ENCODE measurements at regions not wholly inside any gene's neighbourhood (a gene's known extent, or its start where the extent isn't known, plus 50 kb on each side); places are given as distances from the start of the nearest gene placed in this dataset.

DNA sequence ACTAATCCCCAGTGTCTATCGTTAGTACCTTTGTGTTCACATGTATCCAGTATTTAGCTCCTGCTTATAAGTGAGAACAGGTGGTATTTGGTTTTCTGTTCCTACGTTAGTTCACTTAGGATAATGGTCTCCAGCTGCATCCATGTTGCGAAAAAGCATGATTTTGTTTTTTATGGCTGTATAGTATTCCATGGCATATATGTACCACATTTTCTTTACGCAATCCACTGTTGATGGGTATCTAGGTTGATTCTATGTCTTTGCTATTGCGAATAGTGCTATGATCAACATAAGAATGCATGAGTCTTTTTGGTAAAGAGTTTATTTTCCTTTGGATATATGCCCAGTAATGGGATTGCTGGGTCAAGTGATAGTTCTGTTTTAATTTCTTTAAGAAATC, 59.1 kb downstream of the CH25H start:
- H3K4me2 ChIP-seq (ENCODE audit: low read length), result no peak overlapping the region
- intact Hi-C loops (cut with micrococcal nuclease), result no loop called here
- no peak for TF ChIP-seq EZH2 (IDR thresholded peaks at IDR 0.05; ENCODE audit: low read length, unreplicated experiment)
- no peaks in the 10 kb centered on the region for H3K9me3 ChIP-seq (ENCODE audit: low read length)
- H3K9ac ChIP-seq (ENCODE audit: low read length), result no peak overlapping the region
- no peaks in the 10 kb centered on the region for H3K36me3 ChIP-seq (ENCODE audit: low read depth, low read length)
- H3K27ac ChIP-seq (ENCODE audit: low read length), result no peak overlapping the region
- no peaks in the 10 kb centered on the region for H4K20me1 ChIP-seq (ENCODE audit: low read length)
- no TSS peak for BruUV-seq (replicated peaks)
- no peaks in the 10 kb centered on the region for H3K27me3 ChIP-seq (ENCODE audit: low read length)
- no peaks in the 10 kb centered on the region for H3K79me2 ChIP-seq (ENCODE audit: low read length)
- no peak overlapping the region for H3K4me3 ChIP-seq (ENCODE audit: low read length)
- no peak for ATAC-seq
- no peak overlapping the region for H2AFZ ChIP-seq (ENCODE audit: low read length)
- ChIA-PET POLR2A (ENCODE audit: unreplicated experiment) (no interaction called here), CTCF (no interaction called here)
- H3K4me1 ChIP-seq (ENCODE audit: insufficient read depth, low read length), result no peaks in the 10 kb centered on the region
- DNase-seq, result no peak
- H3F3A ChIP-seq (ENCODE audit: low read length, unreplicated experiment), result no peaks in the 10 kb centered on the region
- H3K9me2 ChIP-seq (replicated peaks; ENCODE audit: low read length), result no peaks in the 10 kb centered on the region

- POLR2A ChIA-PET (ENCODE audit: unreplicated experiment), result no interaction called here
- H3K79me2 ChIP-seq (ENCODE audit: low read length), result no peaks in the 10 kb centered on the region
- peak; percentile 66 for ATAC-seq
- DNase-seq, result peak; percentile 54
- H4K20me1 ChIP-seq (ENCODE audit: low read length), result no peaks in the 10 kb centered on the region
- H3K4me1 ChIP-seq (ENCODE audit: insufficient read depth, low read length), result no peaks in the 10 kb centered on the region
- TF ChIP-seq EZH2 (IDR thresholded peaks at IDR 0.05; ENCODE audit: low read length, unreplicated experiment), result no peak
- TF ChIP-seq EZH2phosphoT487 (IDR thresholded peaks at IDR 0.05; ENCODE audit: borderline replicate concordance, low read length), result no peak
- TF ChIP-seq, protein P1, sequence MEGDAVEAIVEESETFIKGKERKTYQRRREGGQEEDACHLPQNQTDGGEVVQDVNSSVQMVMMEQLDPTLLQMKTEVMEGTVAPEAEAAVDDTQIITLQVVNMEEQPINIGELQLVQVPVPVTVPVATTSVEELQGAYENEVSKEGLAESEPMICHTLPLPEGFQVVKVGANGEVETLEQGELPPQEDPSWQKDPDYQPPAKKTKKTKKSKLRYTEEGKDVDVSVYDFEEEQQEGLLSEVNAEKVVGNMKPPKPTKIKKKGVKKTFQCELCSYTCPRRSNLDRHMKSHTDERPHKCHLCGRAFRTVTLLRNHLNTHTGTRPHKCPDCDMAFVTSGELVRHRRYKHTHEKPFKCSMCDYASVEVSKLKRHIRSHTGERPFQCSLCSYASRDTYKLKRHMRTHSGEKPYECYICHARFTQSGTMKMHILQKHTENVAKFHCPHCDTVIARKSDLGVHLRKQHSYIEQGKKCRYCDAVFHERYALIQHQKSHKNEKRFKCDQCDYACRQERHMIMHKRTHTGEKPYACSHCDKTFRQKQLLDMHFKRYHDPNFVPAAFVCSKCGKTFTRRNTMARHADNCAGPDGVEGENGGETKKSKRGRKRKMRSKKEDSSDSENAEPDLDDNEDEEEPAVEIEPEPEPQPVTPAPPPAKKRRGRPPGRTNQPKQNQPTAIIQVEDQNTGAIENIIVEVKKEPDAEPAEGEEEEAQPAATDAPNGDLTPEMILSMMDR (conservative IDR thresholded peaks at IDR 0.05; ENCODE audit: low read depth, low read length), result no peak
- CTCF ChIA-PET, result no interaction called here
- intact Hi-C loops (cut with micrococcal nuclease), result loop anchor here (2.0 kb wide), 1 partner anchor 66 kb away; no protein-coding TSS in a partner anchor
- no peaks in the 10 kb centered on the region for H3K9me2 ChIP-seq (replicated peaks; ENCODE audit: low read length)
- H3K36me3 ChIP-seq (ENCODE audit: low read depth, low read length), result no peaks in the 10 kb centered on the region
- H3K9me3 ChIP-seq (ENCODE audit: low read length), result no peaks in the 10 kb centered on the region
- no peak overlapping the region for H3K9ac ChIP-seq (ENCODE audit: low read length)
- no peaks in the 10 kb centered on the region for H3F3A ChIP-seq (ENCODE audit: low read length, unreplicated experiment)
- no TSS peak for BruUV-seq (replicated peaks)
- H3K27me3 ChIP-seq (ENCODE audit: low read length), result no peaks in the 10 kb centered on the region
- no peak overlapping the region for H3K27ac ChIP-seq (ENCODE audit: low read length)
- H3K4me3 ChIP-seq (ENCODE audit: low read length), result no peak overlapping the region
- no peak overlapping the region for H3K4me2 ChIP-seq (ENCODE audit: low read length)
- H2AFZ ChIP-seq (ENCODE audit: low read length), result no peak overlapping the region
Measured at GRCh38 chr10:89147256-89147655, 59.9 kb downstream of the CH25H start.

GRCh38 chr10:89144836-89145235, 62.3 kb downstream of the CH25H start:
- no peaks in the 10 kb centered on the region for H4K20me1 ChIP-seq (ENCODE audit: low read length)
- ATAC-seq (no peak), DNase-seq (no peak)
- no peaks in the 10 kb centered on the region for H3F3A ChIP-seq (ENCODE audit: low read length, unreplicated experiment)
- H3K36me3 ChIP-seq (ENCODE audit: low read depth, low read length), result no peaks in the 10 kb centered on the region
- no peaks in the 10 kb centered on the region for H3K79me2 ChIP-seq (ENCODE audit: low read length)
- ChIA-PET CTCF (no interaction called here), POLR2A (ENCODE audit: unreplicated experiment) (no interaction called here)
- no peaks in the 10 kb centered on the region for H3K27me3 ChIP-seq (ENCODE audit: low read length)
- intact Hi-C loops (cut with micrococcal nuclease), result no loop called here
- no peaks in the 10 kb centered on the region for H3K9me3 ChIP-seq (ENCODE audit: low read length)
- H3K9ac ChIP-seq (ENCODE audit: low read length), result no peak overlapping the region
- no peak overlapping the region for H2AFZ ChIP-seq (ENCODE audit: low read length)
- H3K4me3 ChIP-seq (ENCODE audit: low read length), result no peak overlapping the region
- no TSS peak for BruUV-seq (replicated peaks)
- TF ChIP-seq EZH2 (IDR thresholded peaks at IDR 0.05; ENCODE audit: low read length, unreplicated experiment), result no peak
- TF ChIP-seq EZH2phosphoT487 (IDR thresholded peaks at IDR 0.05; ENCODE audit: borderline replicate concordance, low read length), result no peak
- TF ChIP-seq, protein P1 (conservative IDR thresholded peaks at IDR 0.05; ENCODE audit: low read depth, low read length), result no peak
- no peaks in the 10 kb centered on the region for H3K4me1 ChIP-seq (ENCODE audit: insufficient read depth, low read length)
- H3K27ac ChIP-seq (ENCODE audit: low read length), result no peak overlapping the region
- no peak overlapping the region for H3K4me2 ChIP-seq (ENCODE audit: low read length)
- no peaks in the 10 kb centered on the region for H3K9me2 ChIP-seq (replicated peaks; ENCODE audit: low read length)
